GM18499 (cell line): ENCODE measurements at regions not wholly inside any gene's neighbourhood (a gene's known extent, or its start where the extent isn't known, plus 50 kb on each side); places are given as distances from the start of the nearest gene placed in this dataset.
"Not testable (repeated sequence)": the region's sequence is repeated elsewhere in the genome, so short reads cannot be mapped to it uniquely, and the experiment has no call there.

Experiments
- ATAC-seq: cut with Tn5 transposase; IDR thresholded peaks from one replicate; pipeline ENCODE4 v1.9.1; 2021; ENCODE audit warnings: moderate number of reproducible peaks; ENCODE audit not compliant: insufficient read depth, unreplicated experiment

GRCh38 chr2:53407363-53408080, 360.1 kb upstream of the CHAC2 start:
- ATAC-seq, result no peak

- ATAC-seq, result no peak
These were observed 363.7 kb upstream of the CHAC2 start for GRCh38 chr2:53403792-53404413.

- ATAC-seq, result no peak
These were observed 370.5 kb upstream of the CHAC2 start for GRCh38 chr2:53397085-53397484.

- ATAC-seq, result no peak
These were observed 386.3 kb upstream of the CHAC2 start for GRCh38 chr2:53381271-53381670.

GRCh38 chr2:53379547-53379946, 388.1 kb upstream of the CHAC2 start:
- ATAC-seq, result no peak

GRCh38 chr2:53378791-53379190, 388.8 kb upstream of the CHAC2 start:
- no peak for ATAC-seq

- no peak for ATAC-seq
These were observed 394.5 kb upstream of the CHAC2 start for GRCh38 chr2:53373126-53373525.

GRCh38 chr2:53366543-53366942, 401.1 kb upstream of the CHAC2 start:
- ATAC-seq, result no peak

- no peak for ATAC-seq
These were observed 404.7 kb upstream of the CHAC2 start for GRCh38 chr2:53362934-53363333.

- no peak for ATAC-seq
These were observed 411.2 kb upstream of the CHAC2 start for GRCh38 chr2:53356291-53356905.

GRCh38 chr2:53353135-53354114, 414.2 kb upstream of the CHAC2 start:
- ATAC-seq, result no peak

GRCh38 chr2:53347269-53347668, 420.3 kb upstream of the CHAC2 start:
- no peak for ATAC-seq

- ATAC-seq, result no peak
These were observed 425.4 kb upstream of the CHAC2 start for GRCh38 chr2:53342248-53342647.

GRCh38 chr2:53334610-53335009, 433.0 kb upstream of the CHAC2 start:
- no peak for ATAC-seq

GRCh38 chr2:53331667-53332066, 435.9 kb upstream of the CHAC2 start:
- no peak for ATAC-seq

GRCh38 chr2:53317861-53318260, 449.7 kb upstream of the CHAC2 start:
- ATAC-seq, result no peak

GRCh38 chr2:53315149-53315548, 452.5 kb upstream of the CHAC2 start:
- no peak for ATAC-seq

GRCh38 chr2:53314718-53315117, 452.9 kb upstream of the CHAC2 start:
- no peak for ATAC-seq

- not testable (repeated sequence) for ATAC-seq
These were observed 454.0 kb upstream of the CHAC2 start for GRCh38 chr2:53313644-53314043.

GRCh38 chr2:53312721-53313120, 454.9 kb upstream of the CHAC2 start:
- ATAC-seq, result no peak

GRCh38 chr2:53312181-53312580, 455.4 kb upstream of the CHAC2 start:
- ATAC-seq, result no peak
